ENCODE measurements at regions not wholly inside any gene's neighbourhood (a gene's known extent, or its start where the extent isn't known, plus 50 kb on each side); places are given as distances from the start of the nearest gene placed in this dataset.

DNA sequence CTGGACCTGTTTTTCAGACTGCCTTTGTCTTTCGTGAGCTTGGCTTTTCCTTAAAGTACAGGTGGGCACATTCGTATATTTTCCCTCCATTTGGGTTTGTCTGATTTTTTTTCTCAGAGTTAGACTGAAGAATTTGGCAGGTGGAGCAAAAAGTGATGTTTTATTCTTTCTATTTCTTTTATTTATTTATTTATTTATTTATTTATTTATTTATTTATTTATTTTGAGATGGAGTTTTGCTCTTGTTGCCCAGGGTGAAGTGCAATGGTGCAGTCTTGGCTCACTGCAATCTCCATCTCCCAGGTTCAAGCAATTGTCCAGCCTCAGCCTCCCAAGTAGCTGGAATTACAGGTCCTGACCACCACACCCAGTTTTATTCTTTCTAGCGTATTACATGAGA, 1805.1 kb upstream of the WWC1 start:
- no peak overlapping the region for H3K27ac ChIP-seq
- H3K36me3 ChIP-seq, result no peaks in the 10 kb centered on the region
- no peaks in the 10 kb centered on the region for H3K9me3 ChIP-seq
- H3K4me1 ChIP-seq, result no peaks in the 10 kb centered on the region
- TF ChIP-seq, protein P1, sequence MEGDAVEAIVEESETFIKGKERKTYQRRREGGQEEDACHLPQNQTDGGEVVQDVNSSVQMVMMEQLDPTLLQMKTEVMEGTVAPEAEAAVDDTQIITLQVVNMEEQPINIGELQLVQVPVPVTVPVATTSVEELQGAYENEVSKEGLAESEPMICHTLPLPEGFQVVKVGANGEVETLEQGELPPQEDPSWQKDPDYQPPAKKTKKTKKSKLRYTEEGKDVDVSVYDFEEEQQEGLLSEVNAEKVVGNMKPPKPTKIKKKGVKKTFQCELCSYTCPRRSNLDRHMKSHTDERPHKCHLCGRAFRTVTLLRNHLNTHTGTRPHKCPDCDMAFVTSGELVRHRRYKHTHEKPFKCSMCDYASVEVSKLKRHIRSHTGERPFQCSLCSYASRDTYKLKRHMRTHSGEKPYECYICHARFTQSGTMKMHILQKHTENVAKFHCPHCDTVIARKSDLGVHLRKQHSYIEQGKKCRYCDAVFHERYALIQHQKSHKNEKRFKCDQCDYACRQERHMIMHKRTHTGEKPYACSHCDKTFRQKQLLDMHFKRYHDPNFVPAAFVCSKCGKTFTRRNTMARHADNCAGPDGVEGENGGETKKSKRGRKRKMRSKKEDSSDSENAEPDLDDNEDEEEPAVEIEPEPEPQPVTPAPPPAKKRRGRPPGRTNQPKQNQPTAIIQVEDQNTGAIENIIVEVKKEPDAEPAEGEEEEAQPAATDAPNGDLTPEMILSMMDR (IDR thresholded peaks at IDR 0.05), result no peak
- TF ChIP-seq POLR2A (IDR thresholded peaks at IDR 0.05), result no peak
- DNase-seq (no peak), ATAC-seq (no peak)
- H3K27me3 ChIP-seq, result no peaks in the 10 kb centered on the region
- H3K4me3 ChIP-seq, result no peak overlapping the region
- intact Hi-C loops (cut with DNase I), result no loop called here
- WGBS (ENCODE audit: insufficient coverage, low coverage, low lambda C conversion rate, missing lambda C conversion rate), result 100% methylated on average over 2 of the region's 3 CpGs

DNA sequence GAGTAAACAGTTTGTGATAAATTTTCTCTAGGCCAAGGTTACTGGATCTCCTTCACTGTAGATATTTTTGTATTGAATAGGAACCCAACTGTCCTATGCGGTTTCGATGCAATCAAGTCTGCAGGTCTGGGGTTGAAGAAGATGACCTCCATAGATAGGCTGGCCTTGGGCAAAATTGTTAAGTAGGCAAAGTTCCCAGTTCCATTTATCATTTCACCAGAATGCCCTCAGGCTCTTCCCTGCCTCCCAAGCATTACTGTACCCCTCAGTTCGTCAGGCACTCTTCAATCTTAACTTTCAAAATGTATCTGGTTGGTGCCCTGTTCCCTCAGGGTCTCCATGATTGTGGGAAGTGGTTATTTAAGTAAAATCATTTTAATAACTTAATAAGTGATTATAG, 1802.9 kb upstream of the WWC1 start:
- Histone ChIP-seq H3K4me1 (no peaks in the 10 kb centered on the region), H3K4me3 (no peak overlapping the region), H3K9me3 (no peaks in the 10 kb centered on the region), H3K36me3 (no peaks in the 10 kb centered on the region), H3K27ac (no peak overlapping the region), H3K27me3 (no peaks in the 10 kb centered on the region)
- 60% methylated on average over 3 of the region's 3 CpGs for WGBS (ENCODE audit: insufficient coverage, low coverage, low lambda C conversion rate, missing lambda C conversion rate)
- intact Hi-C loops (cut with DNase I), result no loop called here
- DNase-seq (no peak), ATAC-seq (no peak)
- no peak for TF ChIP-seq POLR2A (IDR thresholded peaks at IDR 0.05)
- TF ChIP-seq, protein P1 (IDR thresholded peaks at IDR 0.05), result no peak

DNA sequence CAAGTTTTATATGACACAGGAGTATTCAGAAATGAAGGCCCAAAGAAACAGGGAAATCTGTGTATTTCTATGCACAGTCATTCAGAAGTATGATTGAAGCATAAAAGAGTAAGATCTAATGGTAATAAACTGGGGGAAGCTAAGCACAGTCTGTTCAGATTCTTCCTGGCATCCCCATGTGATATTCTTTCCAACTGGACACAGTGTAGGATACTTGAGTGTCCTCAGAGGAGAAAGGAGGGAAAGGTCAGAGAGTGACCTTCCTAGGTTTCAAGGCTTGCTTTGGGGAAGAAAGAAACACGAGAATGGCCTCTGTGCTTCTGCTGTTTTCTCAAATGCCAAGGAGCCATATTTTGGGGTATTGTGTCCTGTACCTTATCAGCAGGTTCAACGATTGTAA, 1798.4 kb upstream of the WWC1 start:
- H3K27me3 ChIP-seq, result no peaks in the 10 kb centered on the region
- DNase-seq, result no peak
- H3K27ac ChIP-seq, result no peak overlapping the region
- H3K9me3 ChIP-seq, result no peaks in the 10 kb centered on the region
- 48% methylated on average over 2 of the region's 2 CpGs for WGBS (ENCODE audit: insufficient coverage, low coverage, low lambda C conversion rate, missing lambda C conversion rate)
- intact Hi-C loops (cut with DNase I), result no loop called here
- no peaks in the 10 kb centered on the region for H3K36me3 ChIP-seq
- no peaks in the 10 kb centered on the region for H3K4me1 ChIP-seq
- H3K4me3 ChIP-seq, result no peak overlapping the region
- no peak for ATAC-seq
- no peak for TF ChIP-seq POLR2A (IDR thresholded peaks at IDR 0.05)
- TF ChIP-seq, protein P1 (IDR thresholded peaks at IDR 0.05), result no peak

DNA sequence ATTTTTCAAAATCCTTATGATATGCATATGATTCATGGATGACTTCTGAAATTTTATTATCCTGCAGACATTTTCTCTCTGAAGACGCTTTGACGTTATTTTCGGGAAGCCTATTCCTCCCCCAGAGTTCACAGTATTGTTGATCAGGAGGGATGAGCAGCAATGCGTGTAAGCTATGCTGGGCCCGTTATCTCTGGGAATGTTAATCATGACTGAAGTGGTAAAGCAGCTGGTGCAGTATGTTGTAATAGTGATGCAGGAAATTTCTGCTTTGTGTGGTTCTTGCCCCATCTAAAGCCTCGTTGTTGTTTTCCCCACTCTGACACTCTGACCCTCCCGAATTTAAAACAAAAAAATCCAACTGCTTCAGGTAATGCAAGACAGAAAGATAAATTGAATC, 1797.8 kb upstream of the WWC1 start:
- 68% methylated on average over 7 of the region's 7 CpGs for WGBS (ENCODE audit: insufficient coverage, low coverage, low lambda C conversion rate, missing lambda C conversion rate)
- intact Hi-C loops (cut with DNase I), result no loop called here
- H3K36me3 ChIP-seq, result no peaks in the 10 kb centered on the region
- H3K9me3 ChIP-seq, result no peaks in the 10 kb centered on the region
- DNase-seq, result no peak
- H3K27me3 ChIP-seq, result no peaks in the 10 kb centered on the region
- TF ChIP-seq POLR2A (IDR thresholded peaks at IDR 0.05), result no peak
- TF ChIP-seq, protein P1 (IDR thresholded peaks at IDR 0.05), result no peak
- H3K4me3 ChIP-seq, result no peak overlapping the region
- no peak for ATAC-seq
- H3K4me1 ChIP-seq, result no peaks in the 10 kb centered on the region
- H3K27ac ChIP-seq, result no peak overlapping the region

DNA sequence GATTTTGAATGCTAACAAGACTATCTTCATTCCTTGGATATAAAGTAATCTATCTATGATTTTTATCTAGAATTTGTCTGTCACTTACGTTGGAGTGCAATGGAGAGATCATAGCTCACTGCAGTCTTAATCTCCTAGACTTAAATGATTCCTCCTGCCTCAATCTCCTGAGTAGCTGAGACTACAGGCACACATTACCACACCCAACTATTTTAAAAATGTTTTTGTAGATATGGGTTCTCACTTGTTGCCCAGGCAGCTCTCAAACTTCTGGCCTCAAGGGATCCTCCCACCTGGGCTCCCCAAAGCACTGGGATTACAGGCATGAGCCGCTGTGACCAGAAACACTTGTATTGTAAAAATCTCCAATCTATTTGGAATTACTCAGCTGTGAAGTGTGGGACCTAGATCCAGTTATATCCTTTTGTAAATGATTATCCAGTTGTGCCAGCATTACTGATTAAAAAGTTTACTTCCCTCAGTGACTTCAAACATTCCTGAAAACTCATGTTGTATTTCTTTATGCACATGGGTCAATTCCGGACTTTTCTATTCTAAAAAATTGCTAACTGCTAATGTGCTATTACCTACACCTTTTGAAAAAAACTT, 1793.8 kb upstream of the WWC1 start:
- TF ChIP-seq, protein P1 (IDR thresholded peaks at IDR 0.05), result no peak
- TF ChIP-seq POLR2A (IDR thresholded peaks at IDR 0.05), result no peak
- Histone ChIP-seq H3K4me3 (no peak overlapping the region), H3K9me3 (no peaks in the 10 kb centered on the region), H3K36me3 (no peaks in the 10 kb centered on the region), H3K27ac (no peak overlapping the region), H3K4me1 (no peaks in the 10 kb centered on the region), H3K27me3 (no peaks in the 10 kb centered on the region)
- DNase-seq, result no peak
- 48% methylated on average over 3 of the region's 3 CpGs for WGBS (ENCODE audit: insufficient coverage, low coverage, low lambda C conversion rate, missing lambda C conversion rate)
- no peak for ATAC-seq
- intact Hi-C loops (cut with DNase I), result no loop called here
